ENCODE measurements at regions not wholly inside any gene's neighbourhood (a gene's known extent, or its start where the extent isn't known, plus 50 kb on each side); places are given as distances from the start of the nearest gene placed in this dataset.

GRCh38 chr17:71488851-71489250 is 632.0 kb upstream of the SOX9 start:
- H3K4me3 Mint-ChIP-seq = no peak overlapping the region
- H3K27me3 Mint-ChIP-seq = no peaks in the 10 kb centered on the region
- intact Hi-C loops (cut with micrococcal nuclease) = no loop called here
- peaks cover 7% of the 10 kb centered on the region for H3K9me3 Mint-ChIP-seq
- no peaks in the 10 kb centered on the region for H3K36me3 Mint-ChIP-seq (ENCODE audit: low read depth)
- no peak overlapping the region for H3K27ac Mint-ChIP-seq
- no peak for TF ChIP-seq CTCF (IDR thresholded peaks at IDR 0.05)
- ATAC-seq = no peak
- ChIA-PET POLR2A (no interaction called here), CTCF (no interaction called here)
- no peaks in the 10 kb centered on the region for H3K4me1 Mint-ChIP-seq (ENCODE audit: low read depth)
- no peak for DNase-seq

GRCh38 chr17:71494062-71494855 is 626.6 kb upstream of the SOX9 start:
- Mint-ChIP-seq H3K27me3 (no peaks in the 10 kb centered on the region), H3K27ac (no peak overlapping the region), H3K9me3 (peaks cover 5% of the 10 kb centered on the region), H3K4me1 (ENCODE audit: low read depth) (no peaks in the 10 kb centered on the region), H3K4me3 (no peak overlapping the region), H3K36me3 (ENCODE audit: low read depth) (no peaks in the 10 kb centered on the region)
- DNase-seq (no peak), ATAC-seq (no peak)
- intact Hi-C loops (cut with micrococcal nuclease) = no loop called here
- TF ChIP-seq CTCF (IDR thresholded peaks at IDR 0.05) = no peak
- ChIA-PET POLR2A (no interaction called here), CTCF (no interaction called here)

GRCh38 chr17:71495420-71495819 is 625.4 kb upstream of the SOX9 start:
- Mint-ChIP-seq H3K9me3 (peaks cover 5% of the 10 kb centered on the region), H3K27ac (no peak overlapping the region), H3K4me1 (ENCODE audit: low read depth) (no peaks in the 10 kb centered on the region), H3K4me3 (no peak overlapping the region), H3K27me3 (no peaks in the 10 kb centered on the region), H3K36me3 (ENCODE audit: low read depth) (no peaks in the 10 kb centered on the region)
- TF ChIP-seq CTCF (IDR thresholded peaks at IDR 0.05) = no peak
- intact Hi-C loops (cut with micrococcal nuclease) = no loop called here
- no peak for ATAC-seq
- no peak for DNase-seq
- POLR2A ChIA-PET = no interaction called here
- CTCF ChIA-PET = no interaction called here

- ATAC-seq = no peak
- intact Hi-C loops (cut with micrococcal nuclease) = no loop called here
- CTCF ChIA-PET = no interaction called here
- H3K36me3 Mint-ChIP-seq (ENCODE audit: low read depth) = no peaks in the 10 kb centered on the region
- DNase-seq = no peak
- no peaks in the 10 kb centered on the region for H3K27me3 Mint-ChIP-seq
- no peak overlapping the region for H3K27ac Mint-ChIP-seq
- H3K9me3 Mint-ChIP-seq = peaks cover 3% of the 10 kb centered on the region
- no peak for TF ChIP-seq CTCF (IDR thresholded peaks at IDR 0.05)
- no peak overlapping the region for H3K4me3 Mint-ChIP-seq
- POLR2A ChIA-PET = no interaction called here
- no peaks in the 10 kb centered on the region for H3K4me1 Mint-ChIP-seq (ENCODE audit: low read depth)
These were observed 624.3 kb upstream of the SOX9 start for GRCh38 chr17:71496552-71496951.

- ChIA-PET POLR2A (no interaction called here), CTCF (no interaction called here)
- ATAC-seq = no peak
- no peak for DNase-seq
- H3K4me1 Mint-ChIP-seq (ENCODE audit: low read depth) = no peaks in the 10 kb centered on the region
- no peak overlapping the region for H3K4me3 Mint-ChIP-seq
- no peaks in the 10 kb centered on the region for H3K36me3 Mint-ChIP-seq (ENCODE audit: low read depth)
- H3K9me3 Mint-ChIP-seq = no peaks in the 10 kb centered on the region
- intact Hi-C loops (cut with micrococcal nuclease) = no loop called here
- H3K27ac Mint-ChIP-seq = no peak overlapping the region
- H3K27me3 Mint-ChIP-seq = no peaks in the 10 kb centered on the region
- TF ChIP-seq CTCF (IDR thresholded peaks at IDR 0.05) = no peak
These were observed 619.9 kb upstream of the SOX9 start for GRCh38 chr17:71500761-71501555.

Measured in activated CD8-positive, alpha-beta T cell treated with anti-CD3 and anti-CD28 coated beads for 36 hours (primary cell).